HEK293T (cell line): ENCODE measurements at regions not wholly inside any gene's neighbourhood (a gene's known extent, or its start where the extent isn't known, plus 50 kb on each side); places are given as distances from the start of the nearest gene placed in this dataset.

Experiments used
- CTCF ChIA-PET: fragments of 350-600 bp; formaldehyde crosslinking; extraction: SDS; loops from one replicate; lab custom pipeline; 2021; ENCODE audit warnings: antibody characterized with exemption, inconsistent platforms; lab: Yijun Ruan, JAX
- POLR2A ChIA-PET: fragments of 350-600 bp; formaldehyde crosslinking; extraction: SDS; loops from one replicate; lab custom pipeline; 2020; ENCODE audit warnings: antibody characterized with exemption, inconsistent platforms; lab: Yijun Ruan, JAX
- DNase-seq: peaks from one replicate; pipeline ENCODE4 v3.0.0; 2012; ENCODE audit warnings: mixed read lengths; ENCODE audit errors: extremely low spot score
- ARNT ChIP-seq: fragments of 450-650 bp; IDR thresholded peaks from 2 replicates; pipeline ENCODE4 v1.6.1; 2017; ENCODE audit warnings: mild to moderate bottlenecking
- BHLHE40 ChIP-seq: fragments of 450-650 bp; IDR thresholded peaks from 2 replicates; pipeline ENCODE4 v1.6.1; 2016; ENCODE audit warnings: mild to moderate bottlenecking, moderate library complexity, borderline replicate concordance
- CTBP1 ChIP-seq: fragments of 450-650 bp; IDR thresholded peaks from 2 replicates; pipeline ENCODE4 v1.6.1; 2016; ENCODE audit warnings: borderline replicate concordance
- ELF4 ChIP-seq: fragments of 450-650 bp; IDR thresholded peaks from 2 replicates; pipeline ENCODE4 v1.6.1; 2017; ENCODE audit warnings: antibody characterized with exemption
- FOXA1 ChIP-seq: fragments of 450-650 bp; IDR thresholded peaks from 2 replicates; pipeline ENCODE4 v1.6.1; 2016; ENCODE audit warnings: mild to moderate bottlenecking
- FOXK2 ChIP-seq: fragments of 450-650 bp; IDR thresholded peaks from 2 replicates; pipeline ENCODE4 v1.6.1; 2016; ENCODE audit warnings: mild to moderate bottlenecking
- FOXM1 ChIP-seq: fragments of 450-650 bp; IDR thresholded peaks from 2 replicates; pipeline ENCODE4 v1.6.1; 2017; ENCODE audit warnings: mild to moderate bottlenecking, borderline replicate concordance
- HDGF ChIP-seq: fragments of 450-650 bp; IDR thresholded peaks from 2 replicates; pipeline ENCODE4 v1.6.1; 2017; ENCODE audit warnings: antibody characterized with exemption, borderline replicate concordance
- L3MBTL2 ChIP-seq: fragments of 450-650 bp; conservative IDR thresholded peaks from 2 replicates; pipeline ENCODE4 v1.6.1; 2016; ENCODE audit warnings: mild to moderate bottlenecking
- LEF1 ChIP-seq: fragments of 450-650 bp; IDR thresholded peaks from 2 replicates; pipeline ENCODE4 v1.6.1; 2017; ENCODE audit warnings: mild to moderate bottlenecking, borderline replicate concordance
- NFRKB ChIP-seq: fragments of 450-650 bp; IDR thresholded peaks from 2 replicates; pipeline ENCODE4 v1.6.1; 2016; ENCODE audit warnings: mild to moderate bottlenecking, moderate library complexity
- PKNOX1 ChIP-seq: fragments of 450-650 bp; IDR thresholded peaks from 2 replicates; pipeline ENCODE4 v1.6.1; 2016
- SP1 ChIP-seq: fragments of 450-650 bp; IDR thresholded peaks from 2 replicates; pipeline ENCODE4 v1.6.1; 2017
- SUZ12 ChIP-seq: fragments of 450-650 bp; IDR thresholded peaks from 2 replicates; pipeline ENCODE4 v1.6.1; 2016; ENCODE audit warnings: mild to moderate bottlenecking
- TARDBP ChIP-seq: fragments of 450-650 bp; IDR thresholded peaks from 2 replicates; pipeline ENCODE4 v1.6.1; 2016
- ZNF384 ChIP-seq: fragments of 450-650 bp; IDR thresholded peaks from 2 replicates; pipeline ENCODE4 v1.6.1; 2016

GRCh38 chr2:51472783-51473182, 440.9 kb upstream of the NRXN1 start:
- POLR2A ChIA-PET = no interaction called here
- DNase-seq = no peak
- CTCF ChIA-PET = no interaction called here
- no peak for TF ChIP-seq TARDBP
- no peak for TF ChIP-seq PKNOX1
- no peak for TF ChIP-seq ARNT
- no peak for TF ChIP-seq L3MBTL2
- TF ChIP-seq BHLHE40 = no peak

GRCh38 chr2:51472300-51472699, 440.4 kb upstream of the NRXN1 start:
- DNase-seq = no peak
- ChIA-PET CTCF (no interaction called here), POLR2A (no interaction called here)
- TF ChIP-seq FOXM1 (no peak), CTBP1 (no peak), SP1 (no peak), HDGF (no peak), ZNF384 (no peak)

DNA sequence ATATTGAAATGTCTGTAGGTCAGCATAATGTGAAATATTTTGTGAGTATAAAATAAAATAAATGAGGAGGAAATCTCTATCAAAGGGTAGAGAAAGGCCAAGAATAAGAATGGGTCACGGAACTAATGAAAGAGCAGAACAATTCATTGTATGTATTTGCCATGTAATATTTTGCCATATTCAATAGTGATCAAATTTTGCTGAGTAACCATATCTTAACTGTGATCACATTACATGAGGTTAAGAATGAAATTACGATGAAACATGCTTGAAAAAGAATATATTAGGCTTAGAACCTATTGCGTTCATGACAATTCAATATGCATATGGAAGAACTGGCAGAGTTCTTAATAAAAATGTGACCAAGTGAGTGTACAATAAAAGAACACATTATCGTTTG, 437.2 kb upstream of the NRXN1 start:
- CTCF ChIA-PET = no interaction called here
- POLR2A ChIA-PET = no interaction called here
- TF ChIP-seq ARNT (no peak), BHLHE40 (no peak), ZNF384 (no peak), NFRKB (no peak)
- DNase-seq = no peak

- no peak for DNase-seq
- ChIA-PET POLR2A (no interaction called here), CTCF (no interaction called here)
- TF ChIP-seq ZNF384 (no peak), BHLHE40 (no peak), TARDBP (no peak), ARNT (no peak), FOXK2 (no peak), SP1 (no peak), LEF1 (no peak), FOXM1 (no peak), CTBP1 (no peak), FOXA1 (no peak), SUZ12 (no peak), PKNOX1 (no peak), L3MBTL2 (no peak), ELF4 (no peak), NFRKB (no peak), HDGF (no peak)
Measured at GRCh38 chr2:51465326-51465725, 433.4 kb upstream of the NRXN1 start.

DNA sequence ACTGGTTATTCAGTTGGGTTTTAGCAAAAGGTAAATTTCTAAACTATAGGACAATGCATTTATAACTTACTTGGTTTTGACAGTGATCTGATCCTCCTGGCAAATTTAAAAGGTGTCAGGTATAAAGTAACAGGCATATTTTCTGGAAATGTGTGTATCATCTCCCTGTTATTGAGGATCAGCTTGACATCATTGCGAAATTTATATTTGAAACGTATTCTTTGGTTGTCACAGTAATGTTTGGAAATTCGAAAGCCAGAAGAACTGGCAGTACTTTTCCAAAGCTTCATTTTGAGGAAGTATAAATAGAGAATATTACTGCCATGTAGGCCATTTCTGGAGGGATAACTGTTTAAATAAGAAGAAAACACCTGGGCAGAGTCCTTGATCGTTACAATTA, 422.2 kb upstream of the NRXN1 start:
- DNase-seq = no peak
- ChIA-PET POLR2A (no interaction called here), CTCF (no interaction called here)
- TF ChIP-seq ELF4 = no peak
- TF ChIP-seq LEF1 = no peak
- no peak for TF ChIP-seq FOXA1
- TF ChIP-seq ARNT = no peak
- TF ChIP-seq PKNOX1 = no peak
- no peak for TF ChIP-seq NFRKB
- no peak for TF ChIP-seq CTBP1
- no peak for TF ChIP-seq FOXM1
- TF ChIP-seq L3MBTL2 = no peak
- TF ChIP-seq HDGF = no peak
- TF ChIP-seq FOXK2 = no peak
- no peak for TF ChIP-seq ZNF384
- no peak for TF ChIP-seq BHLHE40
- TF ChIP-seq TARDBP = no peak
- no peak for TF ChIP-seq SUZ12
- TF ChIP-seq SP1 = no peak

GRCh38 chr2:51448911-51449310, 417.0 kb upstream of the NRXN1 start:
- CTCF ChIA-PET = no interaction called here
- DNase-seq = no peak
- POLR2A ChIA-PET = no interaction called here
- TF ChIP-seq ZNF384 = no peak
- TF ChIP-seq L3MBTL2 = no peak
- no peak for TF ChIP-seq CTBP1
- no peak for TF ChIP-seq ELF4
- TF ChIP-seq FOXK2 = no peak
- no peak for TF ChIP-seq FOXM1
- TF ChIP-seq TARDBP = no peak
- no peak for TF ChIP-seq FOXA1
- TF ChIP-seq SP1 = no peak
- no peak for TF ChIP-seq SUZ12
- no peak for TF ChIP-seq NFRKB
- TF ChIP-seq BHLHE40 = no peak
- no peak for TF ChIP-seq LEF1
- TF ChIP-seq PKNOX1 = no peak
- no peak for TF ChIP-seq ARNT
- no peak for TF ChIP-seq HDGF

DNA sequence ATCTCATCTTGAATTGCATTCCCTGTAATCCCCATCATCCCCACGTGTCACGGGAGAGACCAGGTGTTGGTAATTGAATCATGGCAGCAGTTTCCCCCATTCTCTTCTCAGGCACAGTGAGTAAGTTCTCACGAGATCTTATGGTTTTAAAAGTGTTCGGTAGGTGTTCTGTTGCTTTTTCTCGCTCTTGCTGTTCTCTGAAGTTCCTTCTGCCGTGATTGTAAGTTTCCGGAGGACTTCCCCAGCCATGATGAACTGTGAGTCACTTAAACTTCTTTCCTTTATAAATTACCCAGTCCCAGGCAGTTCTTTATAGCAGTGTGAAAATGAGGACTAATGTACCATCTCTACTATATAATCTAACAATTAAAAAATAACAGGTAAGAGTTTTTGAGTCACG, 409.9 kb upstream of the NRXN1 start:
- POLR2A ChIA-PET = no interaction called here
- TF ChIP-seq BHLHE40 (no peak), ZNF384 (no peak), LEF1 (no peak), SUZ12 (no peak), ARNT (no peak), TARDBP (no peak), FOXA1 (no peak)
- CTCF ChIA-PET = no interaction called here
- DNase-seq = no peak
